AG10803 (cell line): ENCODE measurements at regions not wholly inside any gene's neighbourhood (a gene's known extent, or its start where the extent isn't known, plus 50 kb on each side); places are given as distances from the start of the nearest gene placed in this dataset.

Experiments used
- DNase-seq: peaks from one replicate; pipeline ENCODE4 v3.0.0; 2010; ENCODE audit warnings: low read depth
- H3K4me3 ChIP-seq: 2 replicates; pipeline ENCODE4 v1.5.1; 2011; ENCODE audit warnings: mild to moderate bottlenecking, low read length, control low read depth
- TF ChIP-seq, protein P1 (sequence below): conservative IDR thresholded peaks from 2 replicates; pipeline ENCODE4 v1.5.1; 2011; ENCODE audit warnings: mild to moderate bottlenecking, low read length, control low read depth, inconsistent platforms

DNA sequence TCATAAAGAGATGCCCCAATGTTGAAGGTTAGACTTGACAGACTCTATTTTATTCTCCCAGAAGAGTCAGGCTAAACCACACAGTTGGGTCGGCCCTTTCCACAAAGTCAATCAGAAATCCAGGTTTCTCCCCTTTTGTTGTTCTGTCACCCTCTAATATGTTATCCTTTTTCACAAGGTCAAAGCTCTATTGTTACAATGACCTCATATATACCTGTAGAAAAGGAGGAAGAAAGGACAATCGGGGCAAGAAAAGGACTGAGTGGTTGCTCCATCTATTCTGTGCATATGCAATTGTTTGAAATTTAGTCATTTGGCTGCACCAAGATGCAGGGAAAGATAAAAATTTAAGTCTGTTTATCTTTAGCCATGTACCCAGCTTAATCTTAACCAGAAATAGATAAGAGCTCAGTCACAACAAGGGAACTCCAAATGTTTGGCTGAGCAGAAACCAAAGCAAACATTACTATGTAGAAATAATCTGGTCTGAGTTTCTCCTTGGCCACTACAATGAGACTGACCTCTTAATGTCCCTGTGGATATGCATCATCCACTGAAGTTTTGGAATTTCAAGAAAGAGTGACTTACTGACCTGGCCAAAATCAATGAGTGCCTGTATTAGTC is 503.7 kb downstream of the GALC start:
- TF ChIP-seq, protein P1, sequence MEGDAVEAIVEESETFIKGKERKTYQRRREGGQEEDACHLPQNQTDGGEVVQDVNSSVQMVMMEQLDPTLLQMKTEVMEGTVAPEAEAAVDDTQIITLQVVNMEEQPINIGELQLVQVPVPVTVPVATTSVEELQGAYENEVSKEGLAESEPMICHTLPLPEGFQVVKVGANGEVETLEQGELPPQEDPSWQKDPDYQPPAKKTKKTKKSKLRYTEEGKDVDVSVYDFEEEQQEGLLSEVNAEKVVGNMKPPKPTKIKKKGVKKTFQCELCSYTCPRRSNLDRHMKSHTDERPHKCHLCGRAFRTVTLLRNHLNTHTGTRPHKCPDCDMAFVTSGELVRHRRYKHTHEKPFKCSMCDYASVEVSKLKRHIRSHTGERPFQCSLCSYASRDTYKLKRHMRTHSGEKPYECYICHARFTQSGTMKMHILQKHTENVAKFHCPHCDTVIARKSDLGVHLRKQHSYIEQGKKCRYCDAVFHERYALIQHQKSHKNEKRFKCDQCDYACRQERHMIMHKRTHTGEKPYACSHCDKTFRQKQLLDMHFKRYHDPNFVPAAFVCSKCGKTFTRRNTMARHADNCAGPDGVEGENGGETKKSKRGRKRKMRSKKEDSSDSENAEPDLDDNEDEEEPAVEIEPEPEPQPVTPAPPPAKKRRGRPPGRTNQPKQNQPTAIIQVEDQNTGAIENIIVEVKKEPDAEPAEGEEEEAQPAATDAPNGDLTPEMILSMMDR: no peak
- H3K4me3 ChIP-seq: no peak overlapping the region
- no peak for DNase-seq

DNA sequence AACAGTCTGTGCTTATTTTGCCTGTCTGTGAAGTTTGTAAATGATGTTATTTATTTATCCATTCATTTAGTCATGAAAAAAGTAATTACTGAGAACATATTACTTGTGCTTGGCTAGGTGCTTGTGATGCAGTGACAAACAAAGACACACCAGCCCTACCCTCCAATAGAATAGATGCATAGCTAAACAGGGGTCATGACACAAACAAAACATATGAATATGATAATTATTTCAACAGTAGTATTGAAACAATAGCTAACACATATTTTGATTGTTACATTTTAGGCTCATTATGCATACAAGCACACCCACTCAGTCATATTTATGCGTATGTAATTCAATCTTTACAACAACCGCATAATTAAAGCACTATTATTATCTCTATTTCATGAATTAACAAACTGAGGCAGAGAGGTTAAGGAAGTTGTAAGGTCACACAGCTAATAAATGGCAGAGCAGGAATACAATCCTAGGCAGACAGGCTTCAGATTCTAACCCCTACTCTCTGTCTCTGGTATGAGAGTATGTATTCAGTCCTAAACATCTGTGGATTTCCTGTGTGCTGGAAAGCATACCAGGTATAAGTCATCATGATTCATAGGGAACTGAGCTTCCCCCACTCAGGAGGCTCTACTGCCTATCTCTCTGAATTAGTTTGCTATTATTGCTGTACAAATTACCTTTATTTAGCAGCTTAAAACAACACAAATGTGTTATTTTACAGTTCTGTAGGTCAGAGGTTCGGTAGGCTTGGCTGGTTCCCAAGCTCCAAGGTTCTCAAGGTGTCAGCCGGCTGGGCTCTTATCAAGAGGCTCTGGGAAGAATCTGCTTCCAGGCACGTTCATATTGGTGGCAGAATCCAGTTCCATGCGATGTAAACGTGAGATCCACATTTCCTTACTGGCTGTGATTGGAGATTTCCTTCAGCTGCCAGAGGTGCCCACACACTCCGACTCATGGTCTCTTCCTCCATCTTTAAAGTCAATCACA is 509.4 kb downstream of the GALC start:
- peak; percentile 1 for DNase-seq
- H3K4me3 ChIP-seq: no peak overlapping the region
- TF ChIP-seq, protein P1: no peak

DNA sequence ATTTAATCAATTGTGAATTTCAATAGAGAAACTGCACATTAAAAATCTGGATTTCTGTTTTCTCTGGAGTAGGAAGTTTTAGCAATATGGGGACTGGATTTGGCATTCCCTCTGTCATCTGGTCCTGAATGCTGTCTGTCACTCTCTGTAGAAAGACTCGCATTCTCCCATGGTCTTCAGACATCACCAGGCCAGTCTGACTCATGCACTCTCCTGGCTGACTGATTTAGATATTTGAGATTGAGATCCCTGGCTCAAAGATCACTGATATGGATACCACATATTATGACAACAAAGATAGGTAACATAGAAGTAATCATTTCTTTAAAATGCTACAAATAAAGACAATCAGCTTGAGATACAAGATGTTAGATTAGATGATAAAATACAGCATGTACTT is 524.5 kb downstream of the GALC start:
- no peak for DNase-seq
- no peak overlapping the region for H3K4me3 ChIP-seq
- TF ChIP-seq, protein P1: no peak

GRCh38 chr14:87467578-87467977 is 525.4 kb downstream of the GALC start:
- no peak for DNase-seq
- H3K4me3 ChIP-seq: no peak overlapping the region
- TF ChIP-seq, protein P1: no peak

- H3K4me3 ChIP-seq: no peak overlapping the region
- no peak for DNase-seq
- TF ChIP-seq, protein P1: no peak
Measured at GRCh38 chr14:87465770-87466169, 527.2 kb downstream of the GALC start.

DNA sequence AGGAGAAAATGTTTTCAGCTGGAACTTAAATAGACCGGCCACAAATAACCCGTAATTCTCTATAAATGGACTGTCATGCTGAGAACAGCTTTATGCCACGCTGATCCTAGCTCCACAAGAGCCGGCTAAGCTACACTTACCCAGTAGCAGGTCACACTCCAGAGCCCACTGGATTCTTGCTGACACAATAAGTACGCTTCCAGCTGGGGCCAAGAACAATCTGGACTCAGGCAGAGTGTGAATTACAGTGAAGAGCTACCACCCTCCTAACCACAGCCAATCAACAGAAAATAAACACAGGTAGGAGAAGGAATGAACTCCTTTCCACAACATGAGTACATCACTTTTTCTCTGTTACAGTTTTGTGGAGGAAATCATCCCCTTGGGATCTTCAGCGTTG is 531.3 kb downstream of the GALC start:
- TF ChIP-seq, protein P1: no peak
- DNase-seq: no peak
- H3K4me3 ChIP-seq: no peak overlapping the region

- peak overlapping the region; percentile 41 for H3K4me3 ChIP-seq
- TF ChIP-seq, protein P1: no peak
- no peak for DNase-seq
Measured at GRCh38 chr14:87457720-87458119, 535.3 kb downstream of the GALC start.
